ENCODE measurements at regions not wholly inside any gene's neighbourhood (a gene's known extent, or its start where the extent isn't known, plus 50 kb on each side); places are given as distances from the start of the nearest gene placed in this dataset.
A peak's percentile ranks its signal among the peaks of the same experiment; 100 is the strongest.

GRCh38 chr9:124183772-124184171 lies 74.0 kb upstream of the NEK6 start:
- ATAC-seq (no peak), DNase-seq (no peak)
- H3K27me3 Mint-ChIP-seq (ENCODE audit: low read depth): peaks cover 37% of the 10 kb centered on the region
- H3K4me1 Mint-ChIP-seq (ENCODE audit: low read depth): no peaks in the 10 kb centered on the region
- no peak overlapping the region for H3K27ac Mint-ChIP-seq
- CTCF ChIA-PET: no interaction called here
- no peaks in the 10 kb centered on the region for H3K36me3 Mint-ChIP-seq (ENCODE audit: low read depth)
- no peak overlapping the region for H3K4me3 Mint-ChIP-seq
- H3K9me3 Mint-ChIP-seq (ENCODE audit: insufficient read depth): no peaks in the 10 kb centered on the region
- POLR2A ChIA-PET: no interaction called here

GRCh38 chr9:124185413-124185812 lies 72.3 kb upstream of the NEK6 start:
- peaks cover 33% of the 10 kb centered on the region for H3K27me3 Mint-ChIP-seq (ENCODE audit: low read depth)
- no peak overlapping the region for H3K27ac Mint-ChIP-seq
- H3K4me3 Mint-ChIP-seq: no peak overlapping the region
- no peaks in the 10 kb centered on the region for H3K4me1 Mint-ChIP-seq (ENCODE audit: low read depth)
- no peaks in the 10 kb centered on the region for H3K9me3 Mint-ChIP-seq (ENCODE audit: insufficient read depth)
- no peaks in the 10 kb centered on the region for H3K36me3 Mint-ChIP-seq (ENCODE audit: low read depth)
- no peak for DNase-seq
- no peak for ATAC-seq
- ChIA-PET CTCF (interaction anchor here (1.0 kb wide), 1 partner anchor 59 kb away, joined by 4 read pairs; no protein-coding TSS in a partner anchor), POLR2A (no interaction called here)

GRCh38 chr9:124187311-124187710 lies 70.4 kb upstream of the NEK6 start:
- peak; percentile 4 for DNase-seq
- no peak overlapping the region for H3K4me3 Mint-ChIP-seq
- no peaks in the 10 kb centered on the region for H3K4me1 Mint-ChIP-seq (ENCODE audit: low read depth)
- no peaks in the 10 kb centered on the region for H3K9me3 Mint-ChIP-seq (ENCODE audit: insufficient read depth)
- POLR2A ChIA-PET: no interaction called here
- H3K36me3 Mint-ChIP-seq (ENCODE audit: low read depth): no peaks in the 10 kb centered on the region
- peaks cover 27% of the 10 kb centered on the region for H3K27me3 Mint-ChIP-seq (ENCODE audit: low read depth)
- no peak for ATAC-seq
- H3K27ac Mint-ChIP-seq: no peak overlapping the region
- CTCF ChIA-PET: no interaction called here

- CTCF ChIA-PET: no interaction called here
- Mint-ChIP-seq H3K27me3 (ENCODE audit: low read depth) (peaks cover 29% of the 10 kb centered on the region), H3K9me3 (ENCODE audit: insufficient read depth) (no peaks in the 10 kb centered on the region), H3K4me1 (ENCODE audit: low read depth) (no peaks in the 10 kb centered on the region), H3K4me3 (no peak overlapping the region), H3K27ac (no peak overlapping the region), H3K36me3 (ENCODE audit: low read depth) (no peaks in the 10 kb centered on the region)
- POLR2A ChIA-PET: no interaction called here
- ATAC-seq (no peak), DNase-seq (peak; percentile 10)
These were observed 69.2 kb upstream of the NEK6 start for GRCh38 chr9:124188331-124189110.

DNA sequence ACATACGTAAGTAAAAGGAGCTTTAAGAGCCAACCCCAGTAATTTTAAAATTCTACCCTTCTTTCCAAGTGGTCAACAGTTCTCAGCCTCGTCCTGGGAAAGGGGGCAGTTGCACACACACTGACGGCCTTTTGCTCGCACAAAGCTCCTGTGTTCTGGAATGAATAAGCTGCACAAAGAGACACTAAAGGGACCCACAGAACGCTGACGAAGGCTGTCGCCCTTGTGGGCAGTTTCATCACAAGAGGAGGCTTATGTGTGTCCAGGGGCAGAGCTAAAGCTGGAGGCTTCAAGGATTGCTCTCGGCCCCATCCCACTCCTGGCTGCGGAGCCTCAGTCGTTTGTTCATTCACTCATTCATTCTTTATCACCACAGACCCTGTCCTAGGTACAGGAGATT lies 67.0 kb upstream of the NEK6 start:
- H3K4me1 Mint-ChIP-seq (ENCODE audit: low read depth): no peaks in the 10 kb centered on the region
- CTCF ChIA-PET: no interaction called here
- H3K36me3 Mint-ChIP-seq (ENCODE audit: low read depth): peaks cover 8% of the 10 kb centered on the region
- peaks cover 19% of the 10 kb centered on the region for H3K9me3 Mint-ChIP-seq (ENCODE audit: insufficient read depth)
- POLR2A ChIA-PET: no interaction called here
- ATAC-seq: no peak
- H3K27me3 Mint-ChIP-seq (ENCODE audit: low read depth): peaks cover 22% of the 10 kb centered on the region
- H3K27ac Mint-ChIP-seq: no peak overlapping the region
- peak; percentile 12 for DNase-seq
- H3K4me3 Mint-ChIP-seq: no peak overlapping the region

DNA sequence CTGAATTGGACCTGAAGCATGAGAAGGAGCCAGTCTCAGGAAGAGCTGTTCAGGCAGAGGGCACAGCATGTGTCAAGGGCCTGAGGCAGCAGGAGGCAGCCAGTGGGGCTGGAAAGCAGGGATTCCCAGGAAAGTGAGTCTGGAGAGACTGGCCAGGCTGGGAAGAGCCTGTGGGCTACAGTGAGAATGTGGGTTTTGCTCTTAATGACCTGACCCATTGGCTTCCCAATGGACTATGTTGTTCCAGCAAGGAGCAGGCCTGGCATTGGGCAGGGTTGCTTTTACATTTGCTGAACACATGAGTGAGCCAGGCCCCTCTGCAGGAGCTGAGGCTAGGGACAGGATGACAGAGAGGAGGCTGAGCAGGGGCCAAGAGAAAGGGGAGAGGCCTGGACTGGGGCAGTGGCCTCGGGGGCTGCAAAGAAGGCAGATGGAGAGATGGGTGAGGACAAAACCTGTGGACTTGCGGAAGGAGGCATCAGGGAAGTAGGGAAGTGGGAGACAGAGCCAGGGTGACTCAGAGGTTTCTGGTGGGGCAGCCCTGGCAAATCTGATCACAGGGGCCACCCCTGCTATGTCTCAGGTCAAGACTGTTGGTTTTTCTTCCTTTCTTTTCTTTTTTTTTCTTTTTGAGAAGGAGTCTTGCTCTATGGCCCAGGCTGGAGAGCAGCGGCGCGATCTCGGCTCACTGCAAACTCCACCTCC lies 65.9 kb upstream of the NEK6 start:
- POLR2A ChIA-PET: no interaction called here

GRCh38 chr9:124196814-124197176 lies 61.0 kb upstream of the NEK6 start:
- ATAC-seq (no peak), DNase-seq (no peak)
- no peak overlapping the region for H3K27ac Mint-ChIP-seq
- H3K4me3 Mint-ChIP-seq: no peak overlapping the region
- CTCF ChIA-PET: interaction anchor here (0.7 to 1.5 kb wide), 4 partner anchors 14 to 70 kb away, joined by 3 to 5 read pairs (median 3); no protein-coding TSS in a partner anchor
- H3K27me3 Mint-ChIP-seq (ENCODE audit: low read depth): peaks cover 15% of the 10 kb centered on the region
- POLR2A ChIA-PET: no interaction called here
- peaks cover 27% of the 10 kb centered on the region for H3K9me3 Mint-ChIP-seq (ENCODE audit: insufficient read depth)
- peaks cover 24% of the 10 kb centered on the region for H3K36me3 Mint-ChIP-seq (ENCODE audit: low read depth)
- peaks cover 32% of the 10 kb centered on the region for H3K4me1 Mint-ChIP-seq (ENCODE audit: low read depth)

More for the DNA sequence above, 65.9 kb upstream of the NEK6 start:
- no peaks in the 10 kb centered on the region for H3K4me1 Mint-ChIP-seq (ENCODE audit: low read depth)
- peaks cover 20% of the 10 kb centered on the region for H3K27me3 Mint-ChIP-seq (ENCODE audit: low read depth)
- H3K9me3 Mint-ChIP-seq (ENCODE audit: insufficient read depth): peaks cover 27% of the 10 kb centered on the region
- no peak overlapping the region for H3K27ac Mint-ChIP-seq
- DNase-seq: peak; percentile 6
- H3K4me3 Mint-ChIP-seq: no peak overlapping the region
- CTCF ChIA-PET: no interaction called here
- ATAC-seq: no peak
- peaks cover 15% of the 10 kb centered on the region for H3K36me3 Mint-ChIP-seq (ENCODE audit: low read depth)

DNA sequence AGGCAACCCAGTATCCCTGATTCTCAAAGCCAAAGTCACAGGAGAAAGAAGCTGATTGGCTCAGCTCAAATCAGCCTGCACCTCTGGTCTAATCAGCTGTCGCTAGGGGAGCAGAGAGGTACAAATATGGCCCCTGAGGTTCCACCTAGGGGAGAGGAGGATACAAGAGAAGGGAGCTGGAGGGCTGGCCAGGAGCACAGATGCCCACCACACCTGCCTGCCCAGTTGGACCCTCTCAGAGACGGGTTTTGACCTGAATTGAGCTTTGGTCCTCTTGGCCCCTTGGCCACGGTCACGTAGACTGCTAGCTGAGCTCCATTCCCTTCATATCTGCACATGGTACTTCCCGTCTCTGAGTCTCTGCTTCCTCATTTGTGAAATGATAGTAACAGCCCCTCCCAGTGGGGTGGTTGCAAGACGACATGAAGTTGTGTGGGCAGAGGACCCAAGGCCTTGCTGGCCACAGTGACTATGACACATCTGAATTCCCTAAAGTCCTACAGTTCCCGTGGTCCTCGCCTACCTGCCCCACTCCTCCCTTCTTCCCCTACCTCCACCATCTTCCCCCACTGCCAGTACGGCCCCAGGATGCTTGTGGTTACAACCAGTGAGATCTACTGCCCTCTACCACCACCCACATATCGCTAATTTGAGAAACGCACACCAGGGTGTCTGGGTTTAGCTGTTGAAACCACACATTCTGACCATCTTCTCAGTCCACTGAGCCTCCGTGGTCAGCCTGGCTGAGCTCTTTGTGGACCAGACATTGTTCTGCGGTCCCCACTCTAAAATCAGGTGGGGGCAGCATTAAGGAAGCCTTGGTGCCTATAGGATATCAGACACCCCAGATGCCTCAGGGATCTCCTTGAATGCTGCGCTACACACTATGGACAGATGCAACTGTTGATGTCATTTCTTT lies 60.3 kb upstream of the NEK6 start:
- Mint-ChIP-seq H3K27me3 (ENCODE audit: low read depth) (peaks cover 15% of the 10 kb centered on the region), H3K9me3 (ENCODE audit: insufficient read depth) (peaks cover 27% of the 10 kb centered on the region), H3K4me1 (ENCODE audit: low read depth) (peaks cover 39% of the 10 kb centered on the region), H3K4me3 (no peak overlapping the region), H3K36me3 (ENCODE audit: low read depth) (peaks cover 25% of the 10 kb centered on the region), H3K27ac (peak overlapping the region; percentile 60)
- POLR2A ChIA-PET: no interaction called here
- CTCF ChIA-PET: interaction anchor here (0.7 to 1.5 kb wide), 5 partner anchors 13 to 75 kb away, joined by 3 to 5 read pairs (median 3); no protein-coding TSS in a partner anchor
- DNase-seq (no peak), ATAC-seq (no peak)

GRCh38 chr9:124198331-124198730 lies 59.4 kb upstream of the NEK6 start:
- DNase-seq (no peak), ATAC-seq (no peak)
- Mint-ChIP-seq H3K27me3 (ENCODE audit: low read depth) (peaks cover 7% of the 10 kb centered on the region), H3K36me3 (ENCODE audit: low read depth) (peaks cover 25% of the 10 kb centered on the region), H3K4me3 (no peak overlapping the region), H3K27ac (no peak overlapping the region), H3K4me1 (ENCODE audit: low read depth) (peaks cover 48% of the 10 kb centered on the region), H3K9me3 (ENCODE audit: insufficient read depth) (peaks cover 27% of the 10 kb centered on the region)
- ChIA-PET POLR2A (no interaction called here), CTCF (no interaction called here)

- Mint-ChIP-seq H3K4me1 (ENCODE audit: low read depth) (peaks cover 54% of the 10 kb centered on the region), H3K36me3 (ENCODE audit: low read depth) (peaks cover 27% of the 10 kb centered on the region), H3K27ac (no peak overlapping the region), H3K9me3 (ENCODE audit: insufficient read depth) (peaks cover 23% of the 10 kb centered on the region), H3K27me3 (ENCODE audit: low read depth) (peaks cover 3% of the 10 kb centered on the region), H3K4me3 (no peak overlapping the region)
- DNase-seq: no peak
- CTCF ChIA-PET: no interaction called here
- no peak for ATAC-seq
- POLR2A ChIA-PET: no interaction called here
These were observed 58.8 kb upstream of the NEK6 start for GRCh38 chr9:124198948-124199347.

DNA sequence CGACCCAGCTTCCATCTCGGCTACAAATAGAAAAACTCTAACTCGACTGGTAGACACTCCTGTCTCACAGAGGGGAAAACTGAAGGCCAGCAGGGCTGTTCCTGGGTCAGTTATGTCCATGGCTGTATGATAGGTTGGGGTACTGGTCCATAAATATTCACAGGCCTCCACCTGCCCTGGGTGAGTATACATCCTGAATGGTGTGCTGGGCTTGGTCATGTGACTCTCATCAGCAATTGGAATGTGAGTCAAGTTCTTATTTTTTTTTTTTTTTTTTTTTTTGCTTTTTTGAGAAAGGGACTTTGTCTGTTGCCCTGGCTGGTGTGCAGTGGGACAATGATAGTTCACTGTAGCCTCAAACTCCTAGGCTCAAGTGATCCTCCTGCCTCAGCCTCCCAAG lies 58.3 kb upstream of the NEK6 start:
- CTCF ChIA-PET: no interaction called here

More for the DNA sequence above, 58.3 kb upstream of the NEK6 start:
- peaks cover 18% of the 10 kb centered on the region for H3K9me3 Mint-ChIP-seq (ENCODE audit: insufficient read depth)
- peaks cover 2% of the 10 kb centered on the region for H3K27me3 Mint-ChIP-seq (ENCODE audit: low read depth)
- no peak for ATAC-seq
- H3K27ac Mint-ChIP-seq: no peak overlapping the region
- DNase-seq: no peak
- peaks cover 28% of the 10 kb centered on the region for H3K36me3 Mint-ChIP-seq (ENCODE audit: low read depth)
- POLR2A ChIA-PET: no interaction called here
- peaks cover 57% of the 10 kb centered on the region for H3K4me1 Mint-ChIP-seq (ENCODE audit: low read depth)
- H3K4me3 Mint-ChIP-seq: no peak overlapping the region

Data from activated CD8-positive, alpha-beta T cell treated with anti-CD3 and anti-CD28 coated beads, Interleukin-2, amount 10 ng/mL, durations not matched to agents 7 days and 5 days (primary cell).